ENCODE measurements at regions not wholly inside any gene's neighbourhood (a gene's known extent, or its start where the extent isn't known, plus 50 kb on each side); places are given as distances from the start of the nearest gene placed in this dataset.
"Not testable (repeated sequence)": the region's sequence is repeated elsewhere in the genome, so short reads cannot be mapped to it uniquely, and the experiment has no call there.

DNA sequence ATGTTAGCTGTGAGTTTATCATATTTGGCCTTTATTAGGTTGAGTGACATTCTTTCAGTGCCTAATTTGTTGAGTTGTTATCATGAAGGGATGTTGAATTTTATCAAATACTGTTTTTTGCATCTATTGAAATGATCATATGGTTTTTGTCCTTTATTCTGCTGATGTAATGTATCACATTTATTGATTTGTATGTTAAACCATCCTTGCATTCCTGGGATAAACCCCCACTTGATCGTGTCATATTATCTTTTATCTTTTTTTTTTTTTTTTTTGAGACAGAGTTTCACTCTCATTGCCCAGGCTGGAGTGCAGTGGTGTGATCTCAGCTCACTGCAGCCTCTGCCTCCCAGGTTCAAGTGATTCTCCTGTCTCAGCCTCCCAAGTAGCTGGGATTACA lies 51.9 kb upstream of the MFGE8 start:
- H3K36me3 ChIP-seq (replicated peaks); in situ Hi-C loops (cut with MboI; ENCODE audit: low sequenced_read_pairs); DNase-seq (ENCODE audit: low spot score in 2 of 2); H3K27me3 ChIP-seq (ENCODE audit: low read depth); H3K4me1 ChIP-seq; H3K4me3 ChIP-seq: not testable (repeated sequence)
- peaks cover 12% of the 10 kb centered on the region for H3K9me3 ChIP-seq

- H3K4me3 ChIP-seq, result no peak overlapping the region
- no peak for DNase-seq (ENCODE audit: low spot score in 2 of 2)
- in situ Hi-C loops (cut with MboI; ENCODE audit: low sequenced_read_pairs), result no loop called here
- no peaks in the 10 kb centered on the region for H3K36me3 ChIP-seq (replicated peaks)
- H3K9me3 ChIP-seq, result peaks cover 15% of the 10 kb centered on the region
- no peaks in the 10 kb centered on the region for H3K27me3 ChIP-seq (ENCODE audit: low read depth)
- H3K4me1 ChIP-seq, result no peaks in the 10 kb centered on the region
Observed at GRCh38 chr15:88970232-88970631, 57.1 kb upstream of the MFGE8 start.

- no peak for DNase-seq (ENCODE audit: low spot score in 2 of 2)
- H3K27me3 ChIP-seq (ENCODE audit: low read depth), result no peaks in the 10 kb centered on the region
- no peak overlapping the region for H3K4me3 ChIP-seq
- peaks cover 12% of the 10 kb centered on the region for H3K9me3 ChIP-seq
- no peaks in the 10 kb centered on the region for H3K4me1 ChIP-seq
- H3K36me3 ChIP-seq (replicated peaks), result no peaks in the 10 kb centered on the region
- in situ Hi-C loops (cut with MboI; ENCODE audit: low sequenced_read_pairs), result no loop called here
Observed at GRCh38 chr15:88974392-88974791, 61.2 kb upstream of the MFGE8 start.

DNA sequence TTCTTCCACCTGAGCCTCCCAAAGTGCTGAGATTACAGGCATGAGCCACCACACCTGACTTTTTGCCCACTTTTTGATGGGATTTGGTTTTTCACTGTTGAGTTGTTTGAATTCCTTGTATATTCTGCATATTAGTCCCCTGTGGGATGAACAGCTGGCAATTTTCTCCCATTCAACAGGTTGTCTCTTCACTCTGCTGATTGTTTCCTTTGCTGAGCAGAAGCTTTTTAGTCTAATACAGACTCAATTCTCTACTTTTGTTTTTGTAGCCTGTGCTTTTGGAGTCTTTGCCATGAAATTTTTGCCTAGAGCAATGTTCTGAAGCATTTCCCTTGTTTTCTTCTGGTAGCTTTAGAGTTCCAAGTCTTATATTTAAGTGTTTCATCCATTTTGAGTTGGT lies 62.7 kb upstream of the MFGE8 start:
- Histone ChIP-seq H3K9me3 (peaks cover 10% of the 10 kb centered on the region), H3K27me3 (ENCODE audit: low read depth) (no peaks in the 10 kb centered on the region), H3K36me3 (replicated peaks) (no peaks in the 10 kb centered on the region), H3K4me1 (no peaks in the 10 kb centered on the region), H3K4me3 (no peak overlapping the region)
- DNase-seq (ENCODE audit: low spot score in 2 of 2), result no peak
- in situ Hi-C loops (cut with MboI; ENCODE audit: low sequenced_read_pairs), result no loop called here

- in situ Hi-C loops (cut with MboI; ENCODE audit: low sequenced_read_pairs), result no loop called here
- DNase-seq (ENCODE audit: low spot score in 2 of 2), result no peak
- H3K27me3 ChIP-seq (ENCODE audit: low read depth), result no peaks in the 10 kb centered on the region
- H3K36me3 ChIP-seq (replicated peaks), result no peaks in the 10 kb centered on the region
- peaks cover 6% of the 10 kb centered on the region; the same call in 1 of the 2 replicates for H3K9me3 ChIP-seq
- no peaks in the 10 kb centered on the region for H3K4me1 ChIP-seq
- no peak overlapping the region for H3K4me3 ChIP-seq
Observed at GRCh38 chr15:88976656-88977055, 63.5 kb upstream of the MFGE8 start.

DNA sequence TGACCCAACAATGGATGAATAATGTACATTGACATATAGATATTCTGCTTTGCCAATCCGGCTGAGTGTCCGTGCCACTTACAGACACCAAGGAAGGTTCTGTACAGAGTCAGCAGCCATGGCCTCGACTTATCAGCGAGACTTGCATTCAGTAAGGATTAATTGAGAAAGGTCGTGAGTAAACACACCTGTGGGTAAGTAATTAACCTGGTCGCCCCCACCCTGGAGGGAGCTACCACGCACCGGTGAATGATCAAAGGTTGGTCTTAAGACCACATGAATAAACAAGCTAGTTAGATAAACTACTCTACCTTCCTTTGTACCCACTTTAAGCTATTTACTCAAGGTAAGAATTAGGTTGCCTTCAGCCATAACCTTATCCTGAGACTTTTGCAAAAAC lies 66.5 kb upstream of the MFGE8 start:
- H3K4me1 ChIP-seq, result no peaks in the 10 kb centered on the region

DNA sequence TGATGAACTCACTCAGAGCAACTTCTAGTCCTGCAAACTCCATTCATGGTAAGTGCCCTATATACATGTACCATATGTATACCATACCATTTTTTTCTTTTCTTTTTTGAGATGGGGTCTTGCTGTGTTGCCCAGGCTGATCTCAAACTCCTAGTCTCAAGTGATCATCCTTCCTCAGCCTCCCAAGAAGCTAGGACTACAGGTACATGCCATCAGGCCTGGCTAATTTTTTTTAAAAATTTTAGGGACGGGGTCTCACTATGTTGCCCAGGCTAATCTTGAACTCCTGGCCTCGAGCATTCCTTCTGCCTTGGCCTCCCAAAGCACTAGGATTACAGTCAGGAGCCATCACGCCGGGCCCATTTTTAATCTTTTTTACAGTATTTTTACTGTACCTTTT lies 67.3 kb upstream of the MFGE8 start:
- H3K36me3 ChIP-seq (replicated peaks), result no peaks in the 10 kb centered on the region
- H3K27me3 ChIP-seq (ENCODE audit: low read depth), result no peaks in the 10 kb centered on the region
- H3K4me3 ChIP-seq, result no peak overlapping the region
- H3K9me3 ChIP-seq, result peaks cover 6% of the 10 kb centered on the region; the same call in 1 of the 2 replicates
- DNase-seq (ENCODE audit: low spot score in 2 of 2), result no peak
- H3K4me1 ChIP-seq, result no peaks in the 10 kb centered on the region
- in situ Hi-C loops (cut with MboI; ENCODE audit: low sequenced_read_pairs), result no loop called here

More for the DNA sequence above, 66.5 kb upstream of the MFGE8 start:
- Histone ChIP-seq H3K36me3 (replicated peaks) (no peaks in the 10 kb centered on the region), H3K4me3 (no peak overlapping the region), H3K27me3 (ENCODE audit: low read depth) (no peaks in the 10 kb centered on the region), H3K9me3 (peaks cover 6% of the 10 kb centered on the region; the same call in 1 of the 2 replicates)
- DNase-seq (ENCODE audit: low spot score in 2 of 2), result no peak
- in situ Hi-C loops (cut with MboI; ENCODE audit: low sequenced_read_pairs), result no loop called here

DNA sequence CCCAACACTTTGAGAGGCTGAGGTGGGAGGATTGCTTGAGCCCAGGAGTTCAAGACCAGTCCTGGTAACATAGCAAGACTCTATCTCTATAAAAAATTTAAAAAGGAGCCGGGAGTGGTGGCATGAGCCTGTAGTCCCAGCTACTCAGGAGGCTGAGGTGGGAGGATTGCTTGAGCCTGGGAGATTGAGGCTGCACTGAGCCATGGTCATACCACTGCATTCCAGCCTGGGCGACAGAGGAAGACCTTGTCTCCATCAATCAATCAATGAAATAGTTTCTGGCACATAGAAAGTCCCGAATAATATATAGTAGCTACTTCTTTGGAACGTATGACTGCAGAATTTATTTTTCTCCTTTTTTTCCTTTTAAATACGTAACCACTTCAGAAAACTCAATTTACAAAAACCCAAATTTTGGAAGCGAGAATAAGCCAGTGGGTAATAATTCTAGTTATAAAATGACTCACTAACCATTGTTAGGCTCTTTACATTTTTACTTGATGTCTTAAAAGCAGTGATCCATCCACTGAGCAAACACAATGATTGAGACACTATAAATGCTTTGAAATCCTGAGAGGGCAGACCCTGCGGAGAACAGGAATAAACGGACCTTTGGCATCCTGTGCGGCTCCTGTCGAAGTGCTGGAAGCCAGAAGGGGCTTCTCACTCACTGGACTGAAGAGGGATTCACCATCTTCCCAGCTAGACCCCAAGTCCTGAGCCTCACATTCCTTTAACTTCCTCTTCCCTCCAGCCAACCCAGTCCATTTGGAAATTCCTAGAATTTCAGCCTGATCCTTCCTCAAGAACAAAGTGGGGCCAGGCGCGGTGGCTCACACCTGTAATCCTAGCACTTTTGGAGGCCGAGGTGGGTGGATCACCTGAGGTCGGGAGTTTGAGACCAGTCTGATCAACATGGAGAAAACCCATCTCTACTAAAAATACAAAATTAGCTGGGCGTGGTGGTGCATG lies 68.4 kb upstream of the MFGE8 start:
- Histone ChIP-seq H3K27me3 (ENCODE audit: low read depth) (no peaks in the 10 kb centered on the region), H3K4me1 (no peaks in the 10 kb centered on the region), H3K4me3 (no peak overlapping the region), H3K36me3 (replicated peaks) (no peaks in the 10 kb centered on the region), H3K9me3 (peaks cover 6% of the 10 kb centered on the region)
- in situ Hi-C loops (cut with MboI; ENCODE audit: low sequenced_read_pairs), result no loop called here
- DNase-seq (ENCODE audit: low spot score in 2 of 2), result no peak

- DNase-seq (ENCODE audit: low spot score in 2 of 2), result no peak
- in situ Hi-C loops (cut with MboI; ENCODE audit: low sequenced_read_pairs), result no loop called here
Observed at GRCh38 chr15:88982304-88982945, 69.2 kb upstream of the MFGE8 start.

DNA sequence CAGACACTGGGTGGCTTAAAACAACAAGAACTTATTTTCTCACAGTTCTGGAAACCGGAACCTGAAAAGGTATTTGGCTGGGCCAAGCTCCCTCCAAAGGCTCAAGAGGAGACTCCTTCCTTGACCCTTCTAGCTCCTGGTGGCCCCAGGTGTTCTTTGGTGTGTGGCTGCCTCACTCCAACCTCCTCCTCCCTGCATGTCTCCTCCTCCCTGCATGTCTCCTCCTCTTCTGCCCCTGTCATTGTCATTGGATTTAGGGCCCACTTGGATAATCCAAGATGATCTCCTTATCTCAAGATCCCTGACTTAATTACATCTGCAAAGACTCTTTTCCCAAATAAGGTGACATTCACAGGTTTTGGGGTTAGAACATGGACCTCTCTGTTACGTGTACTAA lies 69.8 kb upstream of the MFGE8 start:
- no peak overlapping the region for H3K4me3 ChIP-seq
- H3K4me1 ChIP-seq, result peaks cover 3% of the 10 kb centered on the region
- in situ Hi-C loops (cut with MboI; ENCODE audit: low sequenced_read_pairs), result no loop called here
- H3K27me3 ChIP-seq (ENCODE audit: low read depth), result no peaks in the 10 kb centered on the region
- no peaks in the 10 kb centered on the region; the same call in 1 of the 2 replicates for H3K9me3 ChIP-seq
- DNase-seq (ENCODE audit: low spot score in 2 of 2), result no peak
- H3K36me3 ChIP-seq (replicated peaks), result no peaks in the 10 kb centered on the region

More at GRCh38 chr15:88982304-88982945, 69.2 kb upstream of the MFGE8 start:
- Histone ChIP-seq H3K9me3 (no peaks in the 10 kb centered on the region; the same call in 1 of the 2 replicates), H3K36me3 (replicated peaks) (no peaks in the 10 kb centered on the region), H3K4me1 (no peaks in the 10 kb centered on the region), H3K4me3 (no peak overlapping the region), H3K27me3 (ENCODE audit: low read depth) (no peaks in the 10 kb centered on the region)

DNA sequence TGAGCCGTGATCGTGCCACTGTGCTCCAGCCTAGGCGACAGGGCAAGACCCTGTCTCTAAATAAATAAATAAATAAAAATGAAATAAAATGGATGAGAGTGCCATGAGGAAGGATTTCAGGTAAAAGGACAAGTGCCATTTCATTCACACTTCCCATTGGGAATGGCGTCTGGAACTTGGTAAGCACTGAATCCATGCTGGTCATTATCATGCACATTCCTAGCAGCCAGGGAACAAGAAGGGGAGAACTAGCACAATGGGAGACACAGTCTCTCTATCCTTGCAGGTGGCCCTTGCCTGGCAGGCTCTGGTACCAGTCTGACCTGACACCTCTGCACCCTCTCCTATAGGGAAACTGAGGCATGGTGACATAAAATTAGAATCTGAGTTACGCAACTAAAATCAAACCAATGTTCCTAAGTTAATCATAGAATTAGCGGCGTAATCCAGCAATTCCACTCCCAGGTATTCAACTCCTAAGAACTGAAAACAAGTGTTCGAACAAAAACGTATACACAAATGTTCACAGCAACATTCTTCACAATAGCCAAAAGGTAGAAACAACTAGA lies 70.8 kb upstream of the MFGE8 start:
- Histone ChIP-seq H3K4me1 (peaks cover 11% of the 10 kb centered on the region), H3K9me3 (no peaks in the 10 kb centered on the region; the same call in 1 of the 2 replicates), H3K27me3 (ENCODE audit: low read depth) (no peaks in the 10 kb centered on the region), H3K36me3 (replicated peaks) (no peaks in the 10 kb centered on the region), H3K4me3 (no peak overlapping the region)
- no peak for DNase-seq (ENCODE audit: low spot score in 2 of 2)
- in situ Hi-C loops (cut with MboI; ENCODE audit: low sequenced_read_pairs), result no loop called here

GRCh38 chr15:88985547-88986393 lies 72.6 kb upstream of the MFGE8 start:
- Histone ChIP-seq H3K4me1 (peaks cover 15% of the 10 kb centered on the region), H3K36me3 (replicated peaks) (no peaks in the 10 kb centered on the region), H3K4me3 (no peak overlapping the region), H3K9me3 (no peaks in the 10 kb centered on the region; the same call in 1 of the 2 replicates), H3K27me3 (ENCODE audit: low read depth) (no peaks in the 10 kb centered on the region)
- in situ Hi-C loops (cut with MboI; ENCODE audit: low sequenced_read_pairs), result no loop called here
- no peak for DNase-seq (ENCODE audit: low spot score in 2 of 2)

DNA sequence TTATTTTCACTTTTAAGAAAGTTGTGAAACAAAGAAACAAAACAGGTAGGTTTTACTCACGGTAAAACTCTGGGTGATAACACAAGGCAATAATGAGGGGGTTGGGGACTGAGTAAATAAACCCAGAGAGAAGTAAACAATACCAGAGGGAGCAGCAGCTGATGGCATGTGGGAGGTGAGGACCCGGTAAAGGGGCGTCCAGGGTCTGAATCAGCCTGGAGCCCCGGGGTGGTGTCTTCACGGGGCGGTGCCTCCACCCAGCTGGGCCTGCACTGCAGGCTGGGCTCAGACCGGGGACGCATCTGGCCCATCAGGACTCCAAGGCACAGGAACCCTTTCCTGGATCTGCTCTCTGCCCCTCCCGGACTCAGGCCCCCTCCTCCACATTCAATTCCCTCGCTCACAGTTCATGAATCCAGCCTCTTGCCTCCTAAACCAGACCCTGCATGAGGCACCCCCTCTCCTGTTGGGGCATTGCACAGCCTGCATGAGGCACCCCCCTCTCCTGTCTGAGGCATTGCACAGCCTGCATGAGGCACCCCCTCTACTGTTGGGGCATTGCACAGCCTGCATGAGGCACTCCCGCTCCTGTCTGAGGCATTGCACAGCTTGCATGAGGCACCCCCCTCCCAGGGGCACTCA lies 73.9 kb upstream of the MFGE8 start:
- Histone ChIP-seq H3K4me1 (peaks cover 20% of the 10 kb centered on the region), H3K4me3 (no peak overlapping the region), H3K27me3 (ENCODE audit: low read depth) (no peaks in the 10 kb centered on the region), H3K9me3 (no peaks in the 10 kb centered on the region; the same call in 1 of the 2 replicates), H3K36me3 (replicated peaks) (no peaks in the 10 kb centered on the region)
- no peak for DNase-seq (ENCODE audit: low spot score in 2 of 2)
- in situ Hi-C loops (cut with MboI; ENCODE audit: low sequenced_read_pairs), result no loop called here

Measured in HAP-1 (cell line).